Posterior vena cava (tissue), 2 donors: ENCODE measurements at regions not wholly inside any gene's neighbourhood (a gene's known extent, or its start where the extent isn't known, plus 50 kb on each side); places are given as distances from the start of the nearest gene placed in this dataset.
"Not testable (repeated sequence)": the region's sequence is repeated elsewhere in the genome, so short reads cannot be mapped to it uniquely, and the experiment has no call there.

Source experiments
- DNase-seq: peaks from one replicate; pipeline ENCODE4 v3.0.0-alpha.2; 2020; ENCODE audit warnings: low spot score
- intact Hi-C, 2 donors: fragments of 100-400 bp; cut with DNase I; formaldehyde crosslinking; loops; one replicate each; pipeline versions ENCODE4 v1.14.1 to v1.14.2; 2022 to 2023
- donor health status: DM: yes; HTN: yes; CAD: no.
- donor health status: DM: yes; HTN: yes; CAD: no.

DNA sequence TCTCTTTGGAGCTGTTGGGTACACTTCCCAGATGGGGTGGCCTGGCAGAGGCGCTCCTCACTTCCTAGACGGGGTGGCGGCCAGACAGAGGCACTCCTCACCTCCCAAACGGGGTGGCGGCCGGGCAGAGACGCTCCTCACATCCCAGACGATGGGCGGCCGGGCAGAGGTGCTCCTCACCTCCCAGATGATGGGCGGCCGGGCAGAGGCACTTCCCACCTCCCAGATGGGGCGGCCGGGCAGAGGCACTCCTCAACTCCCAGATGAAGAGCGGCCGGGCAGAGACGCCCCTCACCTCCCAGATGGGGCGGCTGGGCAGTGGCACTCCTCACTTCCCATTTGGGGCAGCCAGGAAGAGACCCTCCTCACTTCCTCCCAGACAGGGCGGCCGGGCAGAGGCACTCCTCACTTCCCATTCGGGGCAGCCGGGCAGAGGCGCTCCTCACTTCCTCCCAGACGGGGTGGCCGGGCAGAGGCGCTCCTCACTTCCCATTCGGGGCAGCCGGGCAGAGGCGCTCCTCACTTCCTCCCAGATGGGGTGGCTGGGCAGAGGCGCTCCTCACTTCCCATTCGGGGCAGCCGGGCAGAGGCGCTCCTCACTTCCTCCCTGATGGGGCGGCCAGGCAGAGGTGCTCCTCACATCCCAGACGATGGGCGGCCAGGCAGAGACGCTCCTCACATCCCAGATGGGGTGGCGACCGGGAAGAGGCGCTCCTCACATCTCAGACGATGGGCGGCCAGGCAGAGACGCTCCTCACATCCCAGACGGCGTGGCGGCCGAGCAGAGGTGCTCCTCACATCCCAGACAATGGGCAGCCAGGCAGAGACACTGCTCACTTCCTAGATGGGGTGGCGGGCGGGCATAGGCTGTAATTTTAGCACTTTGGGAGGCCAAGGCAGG is 105.3 kb downstream of the ERMARD start:
- intact Hi-C loops, DNase-seq: not testable (repeated sequence)

DNA sequence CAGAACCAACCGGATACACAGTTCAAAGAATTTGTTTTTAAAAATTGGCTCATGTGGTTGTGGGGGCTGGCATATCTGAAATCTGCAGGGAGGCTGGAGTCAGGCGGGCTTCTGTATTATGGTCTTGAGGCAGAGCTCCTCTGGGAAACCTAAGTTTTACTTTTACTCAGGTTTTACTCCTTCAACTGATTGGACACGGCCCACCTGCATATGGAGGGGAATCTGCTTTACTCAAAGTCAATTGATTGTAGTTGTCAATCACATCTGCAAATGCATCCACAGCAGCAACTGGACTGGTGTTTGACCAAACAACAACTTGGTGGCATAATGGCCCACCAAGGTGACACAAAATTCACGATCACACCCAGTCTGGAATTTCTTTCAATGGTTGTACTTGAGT is 103.4 kb downstream of the ERMARD start:
- intact Hi-C loops, result no loop called here
- DNase-seq, result no peak

DNA sequence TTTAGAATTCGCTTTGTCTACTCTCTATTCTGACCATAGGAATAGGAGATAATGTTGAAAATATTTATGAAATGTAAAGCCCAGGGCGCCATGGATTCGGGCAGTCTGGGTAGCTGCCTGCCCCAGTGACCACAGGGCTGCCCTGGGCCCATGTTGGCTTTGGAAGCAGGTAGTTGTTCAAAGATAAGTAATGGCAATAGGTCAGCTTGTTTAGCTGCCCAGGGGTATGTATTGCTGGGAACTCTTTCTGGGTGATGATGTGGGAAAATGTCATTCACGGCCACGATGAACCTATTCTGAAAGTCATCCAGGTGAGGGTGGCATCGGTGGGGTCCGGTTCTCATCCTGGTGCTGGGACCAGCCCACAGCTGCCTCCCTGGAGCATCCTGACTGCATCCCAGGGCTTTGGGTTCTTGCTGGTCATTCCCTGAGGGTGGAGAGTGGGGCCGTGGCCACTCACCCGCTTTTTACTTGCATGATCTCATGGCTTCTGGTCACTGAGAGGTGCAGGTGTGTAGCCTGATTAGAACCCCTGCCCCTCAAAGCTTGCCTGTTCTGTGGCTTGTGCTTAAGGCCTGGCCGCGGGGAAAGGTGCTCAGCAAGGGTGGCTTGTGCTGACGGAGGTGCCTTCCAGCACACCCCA is 102.8 kb downstream of the ERMARD start:
- intact Hi-C loops, result no loop called here
- peak; percentile 62 for DNase-seq

DNA sequence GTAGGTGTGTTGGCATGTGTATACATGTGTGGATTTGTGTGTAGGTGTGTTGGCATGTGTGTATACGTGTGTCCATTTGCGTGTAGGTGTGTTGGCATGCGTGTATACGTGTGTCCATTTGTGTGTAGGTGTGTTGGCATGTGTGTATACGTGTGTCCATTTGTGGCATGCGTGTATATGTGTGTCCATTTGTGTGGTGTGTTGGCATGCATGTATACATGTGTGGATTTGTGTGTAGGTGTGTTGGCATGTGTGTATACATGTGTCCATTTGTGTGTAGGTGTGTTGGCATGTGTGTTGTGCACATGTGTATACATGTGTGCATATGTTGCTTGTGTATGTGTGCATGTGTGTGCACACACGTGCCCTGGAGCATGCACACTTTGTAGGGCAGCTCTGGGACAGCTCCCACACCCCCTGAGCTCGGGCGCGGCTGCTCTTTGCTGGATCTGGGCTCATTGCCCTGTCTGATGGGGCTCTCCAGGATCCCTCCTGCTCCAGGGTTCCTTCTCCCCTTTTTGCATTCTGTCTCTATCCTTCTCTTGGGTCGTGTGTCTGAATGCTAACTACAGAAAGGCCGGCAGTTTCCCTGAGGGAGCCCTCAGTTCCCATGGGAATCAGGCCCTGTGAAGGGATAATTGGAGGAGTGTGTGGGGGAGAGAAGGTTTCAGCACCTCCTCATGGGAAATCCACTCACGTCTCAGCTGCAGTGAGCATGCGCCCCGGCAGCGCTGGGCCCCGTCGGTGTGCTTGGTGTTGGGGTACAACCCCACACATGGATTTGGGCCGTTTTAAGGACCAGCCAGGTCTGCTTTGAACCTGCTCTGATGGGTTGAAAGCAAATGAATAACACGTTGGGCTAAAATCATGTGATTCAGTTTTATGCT is 102.0 kb downstream of the ERMARD start:
- intact Hi-C loops, result no loop called here
- DNase-seq, result peak; percentile 47

DNA sequence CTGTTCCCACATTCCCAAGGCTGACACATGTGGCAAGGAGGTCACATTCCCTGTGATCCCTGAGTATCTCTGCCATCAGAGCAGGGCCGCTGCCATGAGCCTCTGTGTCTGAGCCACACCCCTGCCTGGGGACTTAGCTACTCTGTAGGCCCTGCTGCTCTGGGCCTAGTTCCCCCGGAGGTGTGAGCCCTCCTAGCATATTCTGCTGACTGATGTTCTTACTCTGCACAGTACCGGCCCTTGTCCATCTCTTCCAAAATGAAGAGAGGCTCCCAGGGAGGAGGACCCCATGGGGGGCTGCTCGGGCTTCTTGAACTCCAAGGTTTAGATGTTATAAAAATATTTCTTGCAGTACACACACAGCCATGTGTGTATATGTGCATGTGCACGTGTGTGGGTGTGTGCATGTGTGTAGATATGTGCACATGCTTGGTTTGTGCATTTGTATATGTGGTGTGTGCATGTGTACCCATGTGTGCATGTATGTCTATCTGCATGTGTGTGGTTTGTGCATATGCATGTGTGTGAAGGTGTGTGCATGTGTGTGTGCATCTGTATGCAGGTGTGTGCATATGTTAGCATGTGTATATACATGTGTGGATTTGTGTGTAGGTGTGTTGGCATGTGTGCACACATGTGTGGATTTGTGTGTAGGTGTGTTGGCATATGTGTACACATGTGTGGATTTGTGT is 101.2 kb downstream of the ERMARD start:
- intact Hi-C loops, result no loop called here
- peak; percentile 30 for DNase-seq

DNA sequence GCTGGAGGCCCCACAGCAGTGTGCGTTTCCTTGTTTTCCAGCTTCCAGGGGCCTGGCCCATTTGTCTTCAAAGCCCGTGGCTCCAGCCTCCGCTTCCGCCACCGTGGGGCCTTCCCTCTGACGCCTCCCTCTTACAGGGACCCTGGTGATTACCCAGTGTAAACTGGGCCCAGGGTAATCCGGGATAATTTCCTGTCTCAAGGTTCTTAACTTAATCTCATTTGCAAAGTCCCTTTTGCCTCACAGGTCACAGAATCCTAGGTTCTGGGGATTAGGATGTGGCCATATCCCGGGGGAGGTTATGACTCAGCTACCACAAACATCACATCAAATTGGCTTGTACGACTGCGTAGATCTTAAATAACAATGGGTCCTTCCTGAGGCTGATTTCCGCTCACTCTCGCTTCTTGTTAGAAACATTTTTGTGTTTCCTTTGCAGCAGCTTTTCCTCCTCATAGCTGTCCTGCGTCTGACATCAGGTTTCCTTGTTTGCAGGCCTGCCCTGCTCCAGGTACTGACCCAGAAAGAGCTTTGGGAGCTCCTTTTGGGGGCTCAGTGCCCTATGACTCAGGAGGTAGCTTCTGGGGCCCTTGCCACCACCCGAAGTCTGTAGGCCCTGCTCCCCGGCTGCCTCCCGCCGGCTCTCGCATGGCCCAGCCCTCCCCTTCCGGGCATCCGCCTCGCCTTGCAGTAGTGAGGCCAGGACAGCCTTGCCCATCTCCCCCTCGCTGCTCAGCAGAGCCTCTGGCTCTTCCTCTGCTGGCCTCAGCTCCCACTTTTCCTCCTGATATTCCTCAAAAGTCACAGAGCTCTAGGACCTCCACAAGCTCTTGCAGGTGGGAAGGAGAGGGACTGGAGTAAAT is 100.5 kb downstream of the ERMARD start:
- DNase-seq, result peak; percentile 71
- intact Hi-C loops, result no loop called here

- intact Hi-C loops, result no loop called here
- DNase-seq, result peak; percentile 60
These were observed 99.3 kb downstream of the ERMARD start for GRCh38 chr6:169850746-169851145.

GRCh38 chr6:169850154-169850553 is 98.7 kb downstream of the ERMARD start:
- intact Hi-C loops, result no loop called here
- no peak for DNase-seq

GRCh38 chr6:169849396-169849795 is 98.0 kb downstream of the ERMARD start:
- peak; percentile 49 for DNase-seq

GRCh38 chr6:169848946-169849345 is 97.5 kb downstream of the ERMARD start:
- intact Hi-C loops, result no loop called here
- peak; percentile 64 for DNase-seq

More at GRCh38 chr6:169849396-169849795, 98.0 kb downstream of the ERMARD start:
- intact Hi-C loops, result no loop called here

DNA sequence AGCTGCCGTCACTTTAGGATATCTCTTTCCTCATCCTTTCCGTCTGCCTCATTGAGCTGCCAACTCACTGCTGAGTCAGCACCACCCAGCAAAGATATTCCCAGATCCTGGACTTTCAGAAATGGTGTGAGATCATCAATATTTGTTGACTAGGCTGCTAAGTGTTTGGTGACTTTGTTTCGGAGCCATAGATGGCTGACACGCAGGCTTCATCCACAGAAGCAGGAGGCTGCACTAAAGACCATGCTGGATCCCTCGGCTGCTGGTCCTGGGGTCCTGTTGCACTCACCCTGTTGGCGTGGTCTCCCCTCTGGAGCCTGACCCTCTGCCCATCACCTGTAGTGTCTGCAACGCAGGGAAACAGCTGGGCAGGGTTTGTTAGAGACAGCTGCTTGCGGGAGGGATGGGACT is 96.5 kb downstream of the ERMARD start:
- peak; percentile 52 for DNase-seq
- intact Hi-C loops, result no loop called here

DNA sequence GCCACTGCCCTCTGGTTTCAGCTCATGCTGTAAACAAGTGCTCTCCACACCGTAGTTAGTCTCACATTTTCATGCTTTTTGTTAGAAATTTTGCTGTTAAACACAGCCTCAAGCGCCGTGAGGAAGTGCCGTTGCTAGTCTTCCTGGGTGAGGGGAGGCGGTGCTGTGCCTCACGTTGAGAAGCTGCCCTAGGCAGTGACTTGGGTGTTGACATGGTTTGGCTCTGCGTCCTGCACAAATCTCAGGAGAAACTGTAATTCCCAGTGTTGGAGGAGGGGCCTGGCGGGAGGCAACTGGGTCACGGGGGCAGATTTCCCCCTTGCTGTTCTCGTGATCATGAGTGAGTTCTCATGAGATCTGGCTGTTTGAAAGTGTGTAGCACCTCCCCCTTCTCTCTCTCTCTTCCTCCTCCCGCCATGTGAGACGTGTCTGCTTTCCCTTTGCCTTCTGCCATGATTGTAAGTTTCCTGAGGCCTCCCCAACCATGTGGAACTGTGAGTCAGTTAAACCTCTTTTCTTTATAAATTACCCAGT is 95.8 kb downstream of the ERMARD start:
- peak; percentile 50 for DNase-seq
- intact Hi-C loops, result no loop called here

DNA sequence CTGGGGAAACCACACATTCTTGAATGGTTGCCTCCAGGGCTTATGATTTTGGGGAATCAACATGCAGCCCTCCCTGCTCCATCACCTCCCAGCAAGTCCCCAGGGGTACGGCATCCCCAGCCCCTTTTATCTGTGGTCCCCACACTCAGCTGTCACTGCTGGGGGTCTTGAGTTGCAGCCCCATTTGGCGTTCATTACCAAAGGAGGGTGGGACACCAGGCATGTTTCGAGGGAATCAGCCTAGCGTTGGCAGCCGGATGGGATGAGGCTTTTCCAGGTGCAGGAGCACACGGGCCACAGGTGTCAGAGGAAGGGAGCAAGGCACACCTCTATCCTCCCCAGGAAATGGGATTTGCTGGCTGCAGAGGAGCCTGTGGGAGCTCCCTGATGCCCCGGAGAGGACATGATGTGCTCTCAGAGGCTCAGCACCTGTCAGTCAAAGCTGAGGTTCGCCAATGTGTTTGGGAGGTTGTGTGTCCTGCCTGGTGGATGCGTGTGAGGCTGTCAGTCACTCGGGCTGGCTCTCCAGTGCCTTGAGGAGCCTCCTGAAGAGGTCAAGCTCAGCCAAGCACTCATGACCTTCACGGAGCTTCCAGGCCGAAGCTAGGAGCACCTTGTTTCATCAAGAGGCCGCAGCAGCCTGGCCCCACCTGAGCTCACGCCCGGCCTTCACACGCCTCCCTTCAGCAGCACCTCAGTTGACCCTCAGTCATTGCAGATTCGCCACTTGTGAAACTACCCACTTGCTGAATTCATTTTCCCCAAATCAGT is 95.0 kb downstream of the ERMARD start:
- peak; percentile 56 for DNase-seq
- intact Hi-C loops, result no loop called here

DNA sequence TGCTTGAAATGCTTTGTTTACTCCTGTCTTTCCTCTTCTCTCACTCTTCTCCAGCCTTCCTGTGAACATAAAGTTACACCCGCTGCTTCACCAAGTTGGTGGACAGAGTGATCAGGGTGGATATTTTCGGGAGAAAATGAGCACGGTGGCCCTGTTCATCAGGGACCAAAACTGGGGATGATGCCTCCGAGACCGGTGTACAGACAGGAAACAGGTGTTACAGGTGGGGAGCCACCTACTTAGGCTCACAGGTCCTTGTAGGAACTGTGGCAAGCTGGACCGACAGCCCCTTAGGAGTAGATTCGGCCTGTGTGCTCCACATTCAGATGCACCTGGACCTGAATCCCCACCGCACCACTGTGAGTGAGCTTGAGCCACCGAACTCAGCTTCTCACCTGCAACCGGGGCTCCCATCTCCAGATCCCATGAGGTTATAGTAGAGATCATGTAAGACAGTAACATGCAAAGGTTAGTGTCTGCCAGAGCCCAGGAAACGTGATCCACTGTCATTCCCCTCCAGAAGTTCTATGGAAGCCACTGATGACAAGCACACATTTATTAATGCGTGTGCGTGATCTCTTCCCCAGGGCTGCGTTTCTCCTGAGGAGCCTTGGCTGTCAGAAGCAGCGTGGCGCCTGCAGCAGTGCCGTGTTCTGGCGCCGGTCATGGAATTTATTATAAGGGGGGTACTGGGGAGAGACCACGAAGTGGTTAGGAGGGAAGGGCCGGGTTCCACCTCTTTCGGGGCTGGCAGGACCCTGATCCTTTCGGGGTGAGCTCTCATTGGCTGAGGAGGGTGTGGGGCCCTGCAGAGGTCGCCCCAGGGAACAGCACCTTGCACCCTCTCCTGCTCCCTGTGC is 94.2 kb downstream of the ERMARD start:
- intact Hi-C loops, result no loop called here
- peak; percentile 64 for DNase-seq

- intact Hi-C loops, result no loop called here
- no peak for DNase-seq
These were observed 93.5 kb downstream of the ERMARD start for GRCh38 chr6:169844946-169845345.

GRCh38 chr6:169843991-169844390 is 92.6 kb downstream of the ERMARD start:
- intact Hi-C loops, result no loop called here
- DNase-seq, result no peak
